ENCODE measurements at regions not wholly inside any gene's neighbourhood (a gene's known extent, or its start where the extent isn't known, plus 50 kb on each side); places are given as distances from the start of the nearest gene placed in this dataset.

DNA sequence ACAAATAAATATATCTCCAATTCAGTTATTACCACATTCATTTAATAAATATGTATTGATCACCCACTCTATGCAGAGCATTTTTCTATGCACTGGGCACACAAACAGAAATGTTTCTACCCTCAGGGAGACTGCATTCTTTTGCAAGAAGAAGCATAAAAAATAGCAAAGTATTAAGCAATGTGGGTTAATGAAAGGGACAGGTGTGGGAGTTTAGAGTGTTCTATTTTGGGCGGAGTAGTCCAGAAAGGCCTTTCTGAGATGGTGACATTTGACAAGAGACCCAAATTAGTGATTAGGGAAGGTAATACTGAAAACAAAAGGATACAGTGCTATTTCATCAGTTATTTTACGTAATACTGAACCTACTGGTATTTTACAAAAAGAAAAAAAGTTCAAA, 394.3 kb upstream of the CHST9 start:
- H3K4me3 Mint-ChIP-seq: no peak overlapping the region
- H3K9me3 Mint-ChIP-seq: peaks cover 0 to 26% (median 9%) of the 10 kb centered on the region in 6 donors
- H3K36me3 Mint-ChIP-seq: no peaks in the 10 kb centered on the region
- no peak overlapping the region for H3K27ac Mint-ChIP-seq
- no peaks in the 10 kb centered on the region for H3K4me1 Mint-ChIP-seq
- no peaks in the 10 kb centered on the region for H3K27me3 Mint-ChIP-seq (ENCODE audit: low read depth in 3 of 3)
- no peak for DNase-seq

DNA sequence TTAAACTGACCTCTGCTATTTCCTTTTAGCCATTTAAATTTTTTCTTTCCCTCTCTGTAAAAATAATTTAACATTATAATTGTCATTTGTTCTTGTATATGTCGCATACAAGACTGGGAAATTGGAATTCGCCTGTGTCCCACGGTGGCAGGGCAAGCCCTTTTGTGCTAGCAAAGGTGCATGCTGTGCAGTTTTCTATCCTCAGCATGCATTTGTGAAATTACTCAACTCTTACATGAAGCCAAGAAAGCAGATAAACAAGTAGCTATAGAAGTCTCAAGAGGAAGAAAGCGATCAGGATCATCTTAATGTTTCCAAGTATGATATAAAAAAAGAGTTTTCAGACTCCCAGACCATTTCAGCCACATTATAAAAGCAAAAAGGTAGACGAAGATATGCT, 392.6 kb upstream of the CHST9 start:
- Mint-ChIP-seq H3K4me3 (no peak overlapping the region), H3K27me3 (ENCODE audit: low read depth in 3 of 3) (no peaks in the 10 kb centered on the region), H3K9me3 (peaks cover 2 to 26% (median 9%) of the 10 kb centered on the region in 6 donors)

DNA sequence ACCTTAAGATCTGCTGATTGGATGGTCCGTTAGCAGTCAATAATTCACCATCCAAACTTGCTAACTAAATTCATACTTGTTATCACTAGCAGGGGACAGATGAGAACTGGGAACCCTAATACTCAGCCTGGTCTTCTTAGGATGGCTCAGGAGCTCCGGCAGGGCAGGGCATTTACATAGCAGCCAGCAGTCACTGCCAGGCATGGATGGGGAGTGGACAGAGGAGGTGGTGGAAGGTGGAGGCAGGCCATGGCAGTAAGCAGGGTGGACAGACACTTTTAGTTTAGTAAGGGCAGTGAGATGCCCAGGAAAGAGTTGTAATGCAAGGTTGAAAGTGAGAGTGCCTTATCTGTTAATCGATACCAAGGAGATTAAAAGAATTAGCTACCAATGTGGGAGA, 392.2 kb upstream of the CHST9 start:
- Mint-ChIP-seq H3K36me3 (no peaks in the 10 kb centered on the region), H3K27ac (no peak overlapping the region), H3K27me3 (ENCODE audit: low read depth in 3 of 3) (no peaks in the 10 kb centered on the region), H3K4me3 (no peak overlapping the region), H3K4me1 (no peaks in the 10 kb centered on the region), H3K9me3 (peaks cover 2 to 28% (median 7%) of the 10 kb centered on the region in 6 donors)
- no peak for DNase-seq

More for the DNA sequence above, 392.6 kb upstream of the CHST9 start:
- H3K4me1 Mint-ChIP-seq: no peaks in the 10 kb centered on the region
- DNase-seq: no peak
- H3K36me3 Mint-ChIP-seq: no peaks in the 10 kb centered on the region
- no peak overlapping the region for H3K27ac Mint-ChIP-seq

DNA sequence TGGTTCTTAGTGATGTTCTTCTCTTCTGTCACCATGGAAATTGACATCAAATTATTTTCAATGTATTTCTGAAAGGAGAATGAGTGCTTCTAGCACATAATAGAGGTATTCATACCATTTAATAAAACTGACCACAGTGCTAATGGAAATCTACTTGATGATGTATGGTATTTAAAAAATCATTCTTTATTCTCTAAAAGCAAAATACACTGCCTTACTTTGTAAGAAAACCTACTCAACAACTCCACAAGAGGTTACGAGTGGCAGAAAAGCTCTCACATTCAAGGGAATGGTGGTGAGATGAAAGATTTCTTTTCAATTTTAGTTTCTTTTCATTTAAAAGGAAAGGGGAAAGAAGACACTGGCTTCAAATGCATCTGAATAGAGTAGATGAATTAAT, 382.3 kb upstream of the CHST9 start:
- no peak overlapping the region for H3K27ac Mint-ChIP-seq
- H3K4me1 Mint-ChIP-seq: no peaks in the 10 kb centered on the region
- no peak overlapping the region for H3K4me3 Mint-ChIP-seq
- peaks cover 9 to 41% (median 20%) of the 10 kb centered on the region in 6 donors for H3K9me3 Mint-ChIP-seq
- no peak for DNase-seq
- H3K27me3 Mint-ChIP-seq (ENCODE audit: low read depth in 3 of 3): peaks cover 2 to 5% (median 3%) of the 10 kb centered on the region in 3 donors
- no peaks in the 10 kb centered on the region for H3K36me3 Mint-ChIP-seq

DNA sequence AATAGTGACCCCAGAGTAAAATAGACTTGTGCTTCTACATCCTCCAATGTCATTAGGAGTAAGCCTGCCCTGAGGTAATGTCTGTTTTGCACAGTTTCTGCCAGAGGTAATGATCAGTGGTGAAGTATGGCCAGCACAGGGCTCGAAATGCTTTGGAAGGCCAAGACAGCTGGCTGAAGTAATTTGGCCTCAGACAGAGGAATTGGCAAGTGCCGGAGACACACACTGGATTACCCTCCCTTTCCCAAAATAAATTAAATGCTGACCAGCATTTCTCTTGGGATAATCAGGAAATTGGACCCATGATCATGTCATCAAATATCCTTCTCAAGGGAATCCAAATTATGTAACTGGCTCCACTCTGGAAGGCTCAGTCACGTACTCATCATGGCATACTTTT, 379.0 kb upstream of the CHST9 start:
- peaks cover 0 to 6% (median 0%) of the 10 kb centered on the region in 3 donors for H3K27me3 Mint-ChIP-seq (ENCODE audit: low read depth in 3 of 3)
- no peaks in the 10 kb centered on the region for H3K4me1 Mint-ChIP-seq
- no peak overlapping the region for H3K4me3 Mint-ChIP-seq
- no peak for DNase-seq
- peaks cover 3 to 37% (median 18%) of the 10 kb centered on the region in 6 donors for H3K9me3 Mint-ChIP-seq
- no peaks in the 10 kb centered on the region for H3K36me3 Mint-ChIP-seq
- no peak overlapping the region for H3K27ac Mint-ChIP-seq

DNA sequence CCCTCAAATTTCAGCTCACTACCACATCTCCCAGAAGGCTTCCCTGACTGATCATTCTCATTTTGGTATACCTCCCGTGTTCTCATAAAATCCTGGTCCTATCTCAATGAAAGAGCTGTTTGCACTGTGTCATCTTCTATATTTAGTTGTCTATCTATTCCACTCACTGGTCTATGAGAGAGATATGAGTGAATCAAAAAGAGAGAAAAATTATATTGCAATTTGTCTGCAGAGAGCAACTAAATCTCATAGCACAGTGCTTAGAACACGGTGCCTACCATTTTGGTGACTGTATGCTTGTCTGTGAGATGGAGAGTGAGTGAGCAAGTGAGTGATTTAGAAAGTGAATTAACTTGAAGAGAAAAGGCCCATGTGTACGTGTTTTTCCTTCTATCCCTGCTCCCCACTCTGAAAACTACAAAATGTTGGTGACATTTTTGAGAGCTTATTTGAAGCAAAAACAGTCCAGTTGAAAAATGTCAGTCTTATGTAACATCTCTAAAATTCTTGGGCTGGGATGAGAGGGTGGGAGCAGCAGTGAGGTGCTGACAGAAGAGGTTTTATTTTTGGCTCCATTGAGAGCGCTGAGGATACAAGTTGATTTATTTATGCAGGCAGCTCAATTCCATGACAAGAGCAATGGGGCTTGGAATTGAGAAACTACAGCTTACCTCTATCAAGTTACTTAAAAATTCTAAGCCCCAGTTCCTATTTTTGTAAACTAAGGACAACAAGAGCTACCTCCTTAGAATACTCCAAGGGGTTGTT, 373.5 kb upstream of the CHST9 start:
- Mint-ChIP-seq H3K27ac (no peak overlapping the region), H3K4me3 (no peak overlapping the region), H3K4me1 (no peaks in the 10 kb centered on the region), H3K9me3 (peaks cover 4 to 36% (median 15%) of the 10 kb centered on the region in 6 donors), H3K27me3 (ENCODE audit: low read depth in 3 of 3) (peaks cover 0 to 3% (median 0%) of the 10 kb centered on the region in 3 donors), H3K36me3 (no peaks in the 10 kb centered on the region)
- DNase-seq: no peak

DNA sequence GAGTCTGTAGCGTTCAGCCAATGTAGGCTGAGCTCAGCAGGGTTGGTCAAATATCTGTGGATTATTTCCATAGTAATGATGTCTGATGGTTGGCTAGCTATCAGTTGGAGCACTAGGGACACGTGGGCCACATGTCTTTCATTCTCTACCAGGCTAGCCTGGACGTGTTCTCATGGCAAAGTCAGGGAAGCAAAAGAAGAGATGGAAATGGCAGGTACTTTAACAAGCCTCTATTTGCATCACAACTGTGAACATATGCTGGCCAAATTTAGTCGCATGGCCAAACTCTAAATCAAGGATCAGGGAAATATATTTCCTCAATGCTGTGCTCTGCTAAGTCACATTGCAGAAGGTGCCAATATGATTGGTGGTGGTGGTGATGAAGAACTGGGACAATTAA, 371.6 kb upstream of the CHST9 start:
- no peak overlapping the region for H3K27ac Mint-ChIP-seq
- H3K36me3 Mint-ChIP-seq: no peaks in the 10 kb centered on the region
- DNase-seq: no peak
- peaks cover 4 to 28% (median 13%) of the 10 kb centered on the region in 6 donors for H3K9me3 Mint-ChIP-seq
- no peaks in the 10 kb centered on the region for H3K4me1 Mint-ChIP-seq
- no peak overlapping the region for H3K4me3 Mint-ChIP-seq
- peaks cover 0 to 3% (median 0%) of the 10 kb centered on the region in 3 donors for H3K27me3 Mint-ChIP-seq (ENCODE audit: low read depth in 3 of 3)

DNA sequence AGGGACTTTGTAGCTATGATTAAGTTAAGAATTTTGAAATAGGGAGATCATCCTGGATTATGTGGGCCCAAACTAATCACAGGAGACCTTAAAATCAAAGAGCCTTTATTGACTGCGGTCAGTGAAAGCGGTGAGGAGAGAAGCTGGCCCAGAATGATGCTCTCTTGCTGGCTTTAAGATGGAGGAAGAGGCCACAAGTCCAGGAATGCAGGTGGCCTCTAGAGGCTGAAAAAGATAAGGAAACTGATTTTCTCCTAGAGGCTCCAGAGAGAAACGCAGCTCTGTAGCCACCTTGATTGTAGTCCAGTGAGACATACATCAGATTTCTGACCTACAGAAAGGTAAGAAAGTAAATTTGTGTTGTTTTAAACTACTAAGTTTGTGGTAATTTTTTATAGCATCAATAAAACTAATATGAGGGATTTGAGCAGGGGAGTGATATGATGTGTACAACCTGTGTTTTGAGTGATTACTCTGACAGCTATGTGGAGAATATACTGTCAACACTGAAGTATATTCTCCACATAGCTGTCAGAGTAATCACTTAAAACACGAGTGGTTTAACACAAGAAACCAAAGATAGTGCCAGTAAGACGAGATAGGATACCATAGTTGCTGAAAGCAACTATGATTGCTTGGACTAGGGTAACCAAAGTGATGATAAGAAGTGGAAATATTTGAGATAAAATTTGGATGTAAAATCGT, 364.4 kb upstream of the CHST9 start:
- H3K4me1 Mint-ChIP-seq: no peaks in the 10 kb centered on the region
- DNase-seq: no peak
- peaks cover 2 to 27% (median 14%) of the 10 kb centered on the region in 6 donors for H3K9me3 Mint-ChIP-seq
- H3K27me3 Mint-ChIP-seq (ENCODE audit: low read depth in 3 of 3): no peaks in the 10 kb centered on the region
- no peak overlapping the region for H3K27ac Mint-ChIP-seq
- H3K4me3 Mint-ChIP-seq: no peak overlapping the region
- H3K36me3 Mint-ChIP-seq: no peaks in the 10 kb centered on the region

DNA sequence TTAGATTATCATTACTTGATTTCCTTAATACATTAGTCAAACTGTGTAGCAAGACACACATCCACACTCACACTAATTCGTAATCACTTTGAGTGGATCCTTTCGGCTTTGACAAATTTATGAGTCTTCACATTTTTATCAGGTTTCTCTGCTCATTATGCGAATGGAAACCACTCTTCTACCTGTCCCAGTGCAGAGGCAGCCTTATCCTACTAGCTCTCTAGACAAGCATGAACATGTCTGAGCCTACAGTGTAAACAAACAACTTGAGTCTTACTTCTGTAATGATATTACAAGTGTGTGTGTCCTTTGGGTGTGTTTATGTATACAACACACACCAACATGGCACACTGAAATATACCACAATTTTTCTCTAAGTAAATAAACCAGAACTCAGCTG, 361.9 kb upstream of the CHST9 start:
- no peak for DNase-seq
- no peak overlapping the region for H3K27ac Mint-ChIP-seq
- H3K4me3 Mint-ChIP-seq: no peak overlapping the region
- no peaks in the 10 kb centered on the region for H3K36me3 Mint-ChIP-seq
- H3K27me3 Mint-ChIP-seq (ENCODE audit: low read depth in 3 of 3): peaks cover 0 to 1% (median 0%) of the 10 kb centered on the region in 3 donors
- H3K9me3 Mint-ChIP-seq: peaks cover 2 to 24% (median 10%) of the 10 kb centered on the region in 6 donors
- H3K4me1 Mint-ChIP-seq: no peaks in the 10 kb centered on the region

DNA sequence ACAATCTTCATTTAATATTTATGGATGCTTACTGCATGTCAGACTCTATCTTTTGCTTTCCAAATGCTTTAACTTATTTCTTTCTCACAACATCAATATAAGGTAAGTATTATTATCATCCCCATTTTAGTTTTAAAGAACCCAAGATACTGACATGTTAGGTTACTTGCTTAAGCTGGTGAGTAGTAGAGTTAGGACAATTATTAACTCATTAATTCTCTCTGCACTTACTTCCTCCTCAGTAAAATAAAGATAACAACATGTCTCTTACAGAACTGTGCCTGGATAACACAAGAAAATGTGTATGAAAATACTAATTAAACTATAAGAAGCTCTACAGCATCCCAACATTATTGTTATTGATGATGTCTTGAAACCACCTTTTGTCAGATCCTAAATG, 359.1 kb upstream of the CHST9 start:
- peaks cover 0 to 17% (median 5%) of the 10 kb centered on the region in 6 donors for H3K9me3 Mint-ChIP-seq
- no peak for DNase-seq
- no peak overlapping the region for H3K4me3 Mint-ChIP-seq
- no peaks in the 10 kb centered on the region for H3K4me1 Mint-ChIP-seq
- H3K36me3 Mint-ChIP-seq: no peaks in the 10 kb centered on the region
- peaks cover 0 to 1% (median 0%) of the 10 kb centered on the region in 3 donors for H3K27me3 Mint-ChIP-seq (ENCODE audit: low read depth in 3 of 3)
- no peak overlapping the region for H3K27ac Mint-ChIP-seq

DNA sequence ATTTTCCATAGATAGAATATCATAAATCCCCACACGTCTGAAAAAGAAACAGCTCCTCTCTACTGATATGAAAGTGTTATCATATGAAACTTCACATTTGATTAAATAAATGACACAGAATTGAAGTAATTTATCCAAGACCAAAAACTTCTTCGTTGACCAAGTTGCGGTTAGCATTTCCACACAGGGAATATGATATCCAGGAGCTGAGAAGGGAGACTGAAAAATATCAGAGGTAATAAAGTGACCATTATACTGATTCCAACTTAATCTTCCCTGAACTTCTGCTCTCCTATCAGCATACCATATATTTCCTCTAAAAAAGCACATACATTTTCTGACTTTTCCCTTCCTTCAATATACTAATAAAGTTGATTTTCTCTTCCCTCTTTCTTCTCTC, 356.2 kb upstream of the CHST9 start:
- no peak overlapping the region for H3K4me3 Mint-ChIP-seq
- H3K9me3 Mint-ChIP-seq: peaks cover 0 to 19% (median 6%) of the 10 kb centered on the region in 6 donors
- no peak for DNase-seq
- H3K4me1 Mint-ChIP-seq: no peaks in the 10 kb centered on the region
- no peak overlapping the region for H3K27ac Mint-ChIP-seq
- no peaks in the 10 kb centered on the region for H3K36me3 Mint-ChIP-seq
- H3K27me3 Mint-ChIP-seq (ENCODE audit: low read depth in 3 of 3): peaks cover 0 to 1% (median 0%) of the 10 kb centered on the region in 3 donors

DNA sequence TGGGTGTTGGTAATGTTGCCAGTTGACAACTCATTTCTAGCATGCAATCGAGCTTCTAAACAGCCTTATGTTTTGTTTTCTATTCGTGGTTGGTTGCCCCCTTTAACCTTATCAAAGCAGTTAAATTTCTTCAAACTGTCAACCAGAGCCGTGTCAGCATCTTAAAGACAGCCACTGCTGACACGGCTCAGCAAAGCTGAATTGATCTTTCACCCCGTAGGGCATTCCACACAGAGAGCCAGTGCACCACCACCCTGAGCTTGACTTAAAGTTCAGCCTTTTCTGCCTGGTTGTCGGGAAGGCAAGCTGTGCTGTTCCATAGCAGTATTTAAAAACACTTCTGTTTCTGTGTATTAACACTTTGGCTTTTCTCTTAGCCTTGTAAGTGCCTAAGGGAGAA, 355.0 kb upstream of the CHST9 start:
- no peak for DNase-seq
- Mint-ChIP-seq H3K4me3 (no peak overlapping the region), H3K4me1 (no peaks in the 10 kb centered on the region), H3K36me3 (no peaks in the 10 kb centered on the region), H3K27ac (no peak overlapping the region), H3K27me3 (ENCODE audit: low read depth in 3 of 3) (peaks cover 0 to 1% (median 0%) of the 10 kb centered on the region in 3 donors), H3K9me3 (peaks cover 0 to 19% (median 7%) of the 10 kb centered on the region in 6 donors)

DNA sequence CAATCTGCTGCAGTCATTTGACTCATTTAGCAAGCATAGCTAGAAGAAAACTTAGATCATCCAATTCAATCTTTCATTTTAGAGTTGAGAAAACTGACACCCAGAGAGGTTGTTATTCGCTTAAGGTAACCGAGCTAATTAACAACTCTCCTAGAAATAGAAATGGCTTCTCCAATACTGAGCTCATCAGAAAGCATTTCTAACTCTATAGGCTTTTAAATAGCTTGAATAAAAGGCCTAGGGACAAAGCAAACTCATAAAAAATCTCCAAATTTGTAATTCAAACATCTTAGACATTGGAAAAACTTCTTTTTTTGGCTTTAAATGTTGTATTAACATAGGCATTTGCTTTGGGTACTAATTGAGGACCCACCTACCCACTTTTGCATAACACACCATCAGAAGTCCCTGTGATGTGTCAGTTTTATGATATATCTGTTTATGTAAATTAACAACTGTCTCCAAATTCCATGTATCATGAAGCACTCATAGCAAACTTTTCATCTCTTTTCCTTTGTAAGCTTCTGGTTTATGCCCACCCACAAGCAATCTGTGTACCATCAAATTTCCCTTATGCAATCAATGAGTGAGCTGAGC, 343.9 kb upstream of the CHST9 start:
- Mint-ChIP-seq H3K9me3 (peaks cover 4 to 27% (median 12%) of the 10 kb centered on the region in 6 donors), H3K4me1 (no peaks in the 10 kb centered on the region), H3K27ac (no peak overlapping the region), H3K36me3 (no peaks in the 10 kb centered on the region), H3K27me3 (ENCODE audit: low read depth in 3 of 3) (peaks cover 0 to 2% (median 0%) of the 10 kb centered on the region in 3 donors), H3K4me3 (no peak overlapping the region)
- no peak for DNase-seq

DNA sequence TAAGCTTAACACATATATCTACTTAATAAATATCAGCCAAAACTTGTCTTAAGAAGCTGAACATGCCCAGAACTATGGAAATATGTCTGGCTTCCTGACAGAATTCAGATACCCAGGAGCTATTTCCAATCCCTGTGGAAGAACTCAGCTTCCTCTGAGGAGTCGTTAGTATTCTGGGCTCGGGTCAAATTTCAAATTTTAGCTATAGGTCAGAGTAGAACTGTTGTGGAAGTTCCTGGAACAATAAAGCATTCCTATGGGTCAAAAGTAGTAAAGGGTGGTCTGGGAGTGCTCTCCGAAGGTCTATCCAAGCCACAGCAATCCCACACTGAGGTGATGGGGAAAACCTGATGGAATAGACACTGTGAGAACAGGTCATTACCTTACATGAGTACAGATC, 342.7 kb upstream of the CHST9 start:
- Mint-ChIP-seq H3K27me3 (ENCODE audit: low read depth in 3 of 3) (peaks cover 0 to 2% (median 0%) of the 10 kb centered on the region in 3 donors), H3K36me3 (no peaks in the 10 kb centered on the region), H3K4me3 (no peak overlapping the region), H3K4me1 (no peaks in the 10 kb centered on the region), H3K9me3 (peaks cover 4 to 24% (median 11%) of the 10 kb centered on the region in 6 donors), H3K27ac (no peak overlapping the region)
- DNase-seq: no peak

Measured in immature natural killer cell (primary cell).